Tibial nerve (tissue), 4 donors: ENCODE measurements at regions not wholly inside any gene's neighbourhood (a gene's known extent, or its start where the extent isn't known, plus 50 kb on each side); places are given as distances from the start of the nearest gene placed in this dataset.

ENCODE experiments used
- CTCF ChIP-seq, 5 experiments: fragments of 200-600 bp in 3 of 5; fragments of 450-650 bp in 2 of 5; sonication (generic) in 3 of 5; IDR thresholded peaks; one replicate each; pipeline ENCODE4 v1.5.1; 2016 to 2019; ENCODE audit warnings: antibody characterized with exemption in 5 of 5, mild to moderate bottlenecking in 3 of 5, moderate library complexity in 2 of 5
- EP300 ChIP-seq, 2 donors: sonication (generic); formaldehyde crosslinking; IDR thresholded peaks; one replicate each; pipeline ENCODE4 v1.6.1; 2017; ENCODE audit warnings: antibody characterized with exemption in 2 of 2, mild to moderate bottlenecking in 1 of 2

- TF ChIP-seq CTCF (IDR thresholded peaks at IDR 0.05) (no peak), EP300 (IDR thresholded peaks at IDR 0.05) (no peak)
These were observed 183.5 kb downstream of the CAVIN4 start for GRCh38 chr9:100761276-100761802.
